GM19467 (cell line): ENCODE measurements at regions not wholly inside any gene's neighbourhood (a gene's known extent, or its start where the extent isn't known, plus 50 kb on each side); places are given as distances from the start of the nearest gene placed in this dataset.
"Not testable (repeated sequence)": the region's sequence is repeated elsewhere in the genome, so short reads cannot be mapped to it uniquely, and the experiment has no call there.

Experiments used
- ATAC-seq: cut with Tn5 transposase; IDR thresholded peaks from one replicate; pipeline ENCODE4 v1.9.1; 2021; ENCODE audit warnings: mild to moderate bottlenecking, moderate library complexity; ENCODE audit not compliant: unreplicated experiment

DNA sequence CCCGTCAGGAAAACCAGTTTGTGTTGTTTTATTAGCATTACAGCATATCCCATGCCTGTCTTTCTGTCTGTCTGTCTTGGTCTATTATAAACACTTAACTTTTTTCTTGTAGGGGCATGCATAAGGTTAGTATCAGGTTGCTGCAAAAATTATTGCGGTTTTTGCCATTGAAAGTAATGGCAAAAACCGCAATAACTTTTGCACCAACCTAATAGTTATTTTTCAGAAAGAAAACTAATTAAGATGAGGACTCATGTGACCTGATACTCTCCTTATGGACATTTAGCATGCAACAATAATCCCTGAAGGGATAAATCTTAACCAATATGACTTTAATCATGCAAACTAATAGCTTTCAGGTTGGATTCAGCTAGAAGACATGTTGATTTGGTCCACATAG, 326.7 kb upstream of the SUCLG2 start:
- no peak for ATAC-seq

DNA sequence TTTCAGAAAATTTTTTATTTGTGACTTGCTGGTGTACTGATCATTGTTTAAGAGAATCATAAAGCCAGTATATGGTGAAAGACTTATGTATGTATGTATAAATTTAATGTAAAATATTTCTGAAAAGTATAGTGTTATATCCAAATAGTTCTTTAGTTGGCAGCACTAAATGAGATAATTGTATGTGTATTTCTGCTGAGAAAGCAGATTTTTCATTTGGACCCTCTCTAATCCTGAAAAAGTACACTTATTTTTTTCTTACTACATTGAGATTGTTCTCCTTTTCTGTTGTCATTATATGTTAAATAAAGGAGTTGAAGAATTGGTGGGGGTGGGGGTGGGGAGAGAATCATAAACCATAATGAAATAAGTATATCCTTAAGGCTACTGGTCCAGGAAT, 324.9 kb upstream of the SUCLG2 start:
- no peak for ATAC-seq

DNA sequence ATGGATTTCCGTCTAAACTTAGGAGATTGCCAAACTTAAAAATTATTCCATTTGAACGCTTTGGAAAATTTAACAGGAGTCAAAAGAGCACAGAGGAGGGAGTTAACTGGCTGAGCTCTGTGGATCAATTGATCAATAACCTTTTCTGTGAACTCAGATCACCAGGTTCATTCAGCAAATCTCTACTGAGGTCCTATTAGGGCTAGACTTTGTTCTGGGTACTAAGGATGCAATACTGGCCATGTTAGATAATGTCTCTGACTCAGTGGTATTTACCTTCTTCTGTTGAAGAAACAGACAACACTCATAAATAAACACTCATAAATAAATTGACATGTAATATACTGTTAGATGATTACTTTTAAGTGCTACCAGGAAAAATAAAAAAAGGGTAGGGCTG, 323.4 kb upstream of the SUCLG2 start:
- no peak for ATAC-seq

DNA sequence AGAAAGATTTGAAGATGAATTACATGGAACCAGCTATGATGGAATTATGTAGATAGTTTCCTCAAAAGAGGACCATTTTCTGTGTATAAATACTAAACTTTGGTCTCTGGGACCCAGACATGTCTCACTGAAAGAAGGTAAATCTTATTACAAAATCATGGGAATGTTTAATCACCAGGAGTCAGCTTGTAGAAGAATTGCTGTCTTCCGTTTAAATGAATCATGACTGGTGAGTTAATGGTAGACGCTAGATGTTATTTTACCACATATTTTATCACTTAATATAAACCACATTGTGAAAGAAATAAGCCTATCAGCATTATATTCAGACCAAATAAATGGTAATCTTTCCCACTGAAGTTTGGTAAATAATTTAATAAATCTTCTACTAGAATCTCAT, 322.3 kb upstream of the SUCLG2 start:
- ATAC-seq, result no peak

DNA sequence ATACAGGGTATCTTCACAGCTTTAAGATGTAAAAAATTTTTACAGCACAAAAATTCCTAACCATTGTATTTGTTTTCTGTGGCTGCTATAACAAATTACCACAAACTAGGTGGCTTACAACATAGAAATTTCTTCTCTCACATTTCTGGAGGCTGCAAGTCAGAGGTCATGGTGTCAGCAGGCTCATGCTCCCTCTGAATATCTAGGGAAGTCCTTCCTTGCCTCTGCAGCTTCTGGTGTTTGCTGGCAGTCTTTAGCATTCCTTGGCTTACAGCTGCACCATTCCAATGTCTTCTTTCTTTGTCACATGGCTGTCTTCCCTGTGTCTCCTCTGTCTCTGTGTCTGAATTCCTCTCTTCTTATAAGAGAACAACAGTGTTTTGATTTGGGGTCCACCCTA, 310.2 kb upstream of the SUCLG2 start:
- ATAC-seq, result no peak

DNA sequence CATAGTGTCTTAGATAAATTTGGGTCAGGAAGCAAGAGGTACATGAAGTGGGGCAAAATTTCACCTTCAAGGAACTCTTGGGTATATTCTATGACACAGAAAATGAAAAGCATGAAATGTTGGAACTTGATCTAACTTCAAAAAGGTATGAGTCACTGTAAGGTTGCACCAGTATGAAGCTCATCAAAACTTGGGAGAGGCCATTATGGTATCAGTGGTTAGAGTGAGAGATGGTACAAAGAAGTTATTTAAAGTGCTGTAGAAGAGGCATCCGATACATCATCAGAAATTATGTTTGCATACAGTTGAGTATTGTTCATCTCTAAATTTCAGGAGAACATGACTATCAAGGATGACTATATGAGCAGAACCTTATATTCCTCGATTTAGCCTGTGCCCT, 302.9 kb upstream of the SUCLG2 start:
- ATAC-seq, result no peak

DNA sequence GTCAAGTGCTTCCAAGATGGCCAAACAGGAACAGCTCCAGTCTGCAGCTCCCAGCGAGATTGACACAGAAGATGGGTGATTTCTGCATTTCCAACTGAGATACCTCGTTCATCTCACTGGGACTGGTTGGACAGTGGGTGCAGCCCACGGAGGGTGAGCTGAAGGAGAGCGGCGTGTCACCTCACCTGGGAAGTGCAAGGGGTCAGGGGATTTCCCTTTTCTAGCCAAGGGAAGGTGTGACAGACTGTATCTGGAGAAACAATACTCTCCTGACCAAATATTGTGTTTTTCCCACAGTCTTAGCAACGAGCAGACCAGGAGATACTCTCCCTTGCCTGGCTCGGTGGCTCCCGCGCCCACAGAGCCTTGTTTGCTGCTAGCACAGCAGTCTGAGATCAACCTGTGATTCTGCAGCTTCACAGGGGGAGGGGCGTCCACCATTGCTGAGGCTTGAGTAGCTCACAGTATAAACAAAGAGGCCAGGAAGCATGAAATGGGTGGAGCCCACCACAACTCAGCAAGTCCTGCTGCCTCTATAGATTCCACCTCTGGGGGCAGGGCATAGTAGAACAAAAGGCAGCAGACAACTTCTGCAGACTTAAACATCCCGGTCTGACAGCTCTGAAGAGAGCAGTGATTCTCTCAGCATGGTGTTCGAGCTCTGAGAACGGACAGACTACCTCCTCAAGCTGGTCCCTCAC, 293.5 kb upstream of the SUCLG2 start:
- no peak for ATAC-seq

DNA sequence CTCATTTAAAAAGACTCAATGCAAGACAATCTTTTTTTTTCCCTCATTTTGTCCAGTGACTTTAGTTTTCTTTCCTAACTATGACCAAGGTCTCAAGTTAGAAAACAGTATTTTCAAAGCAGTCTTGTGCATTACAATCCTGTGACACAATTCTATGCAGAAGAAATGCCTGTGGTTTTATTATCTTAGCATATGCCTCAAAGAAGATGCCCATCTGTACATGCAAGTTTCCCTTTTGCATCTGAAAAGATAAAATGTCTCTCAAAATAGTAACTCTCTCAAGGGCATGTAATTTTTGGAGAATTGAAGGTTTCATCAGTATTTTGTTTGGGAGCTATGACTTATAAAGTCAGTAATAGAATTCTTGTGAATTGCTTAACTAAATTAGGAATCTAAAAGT, 292.0 kb upstream of the SUCLG2 start:
- no peak for ATAC-seq

DNA sequence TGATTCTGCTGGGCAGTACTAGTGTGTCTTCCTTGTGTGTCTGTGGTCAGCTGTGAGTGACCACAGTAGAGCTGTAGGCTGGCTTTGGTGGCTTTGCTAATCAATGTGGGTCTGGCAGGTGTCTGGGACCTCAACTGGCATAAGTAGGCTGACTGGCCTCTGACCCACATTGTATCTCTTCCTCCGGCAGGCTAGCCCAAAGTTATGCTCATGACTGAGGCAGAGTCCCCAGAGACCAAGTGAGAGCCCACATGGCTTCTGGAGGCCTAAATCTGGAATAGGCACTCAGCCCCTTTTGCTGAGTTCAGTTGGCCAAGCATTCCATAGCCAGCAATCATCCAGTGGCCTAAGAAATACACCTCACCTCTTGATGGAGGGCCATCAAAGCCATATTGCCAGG, 289.1 kb upstream of the SUCLG2 start:
- no peak for ATAC-seq

DNA sequence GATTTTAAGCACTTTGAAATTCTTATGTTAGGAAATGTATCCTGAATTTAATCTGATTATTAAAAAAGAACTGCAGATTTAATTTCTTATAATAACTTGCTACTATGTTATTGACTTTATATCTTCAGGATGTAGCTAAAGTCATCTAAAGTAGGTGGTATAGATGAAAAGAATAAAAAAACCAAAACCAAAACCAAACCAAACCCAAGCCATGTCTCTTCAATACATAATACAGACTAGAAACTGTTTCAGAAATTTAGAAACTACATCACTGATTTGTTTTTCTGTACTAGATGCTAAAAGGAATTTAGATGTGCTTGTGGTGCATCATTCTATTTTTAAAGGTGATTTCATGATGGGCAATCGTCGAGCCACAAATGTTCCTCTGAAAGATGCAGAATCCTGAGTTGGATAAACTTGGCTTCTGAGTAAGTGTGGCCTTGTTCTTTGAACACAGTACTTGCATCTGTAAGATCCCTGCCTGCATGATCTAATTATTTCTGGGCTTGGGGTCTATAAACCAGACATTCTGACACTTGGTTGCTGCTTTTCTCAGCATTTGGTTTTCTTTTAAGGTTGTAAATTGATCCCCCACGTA, 287.1 kb upstream of the SUCLG2 start:
- no peak for ATAC-seq

DNA sequence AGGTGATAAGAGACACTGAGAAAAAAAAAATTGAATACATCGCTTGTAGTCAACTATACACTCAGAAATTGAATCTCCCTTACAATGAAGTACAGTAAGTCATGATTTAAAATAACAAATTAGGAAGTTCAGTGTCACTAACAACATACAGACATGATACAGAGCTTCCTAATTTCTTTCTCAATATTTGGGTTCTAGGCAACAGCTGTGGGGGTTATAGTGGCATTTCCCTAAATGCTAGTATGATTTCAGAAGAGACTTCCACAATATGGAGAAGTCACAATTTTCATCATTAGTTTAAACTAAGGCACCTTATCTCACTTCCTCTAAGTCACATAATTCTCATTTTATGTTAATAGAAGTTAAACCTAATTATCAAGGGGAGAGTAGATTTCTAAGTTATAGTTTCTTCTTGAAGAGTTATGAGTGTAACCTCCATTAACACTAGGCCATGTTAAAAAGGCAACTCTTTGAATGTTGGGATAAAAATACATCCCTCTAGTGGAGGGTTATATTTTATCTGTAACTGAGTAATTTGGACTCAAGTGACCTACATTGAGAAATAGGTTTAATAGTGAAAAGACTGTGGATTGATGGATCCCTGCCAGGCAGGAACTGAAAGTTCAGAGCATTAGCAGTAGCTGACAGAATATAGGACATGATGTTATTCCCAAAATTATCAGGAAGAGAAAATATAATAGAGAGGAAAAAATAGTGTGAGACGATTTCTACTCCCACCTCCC, 286.0 kb upstream of the SUCLG2 start:
- no peak for ATAC-seq

DNA sequence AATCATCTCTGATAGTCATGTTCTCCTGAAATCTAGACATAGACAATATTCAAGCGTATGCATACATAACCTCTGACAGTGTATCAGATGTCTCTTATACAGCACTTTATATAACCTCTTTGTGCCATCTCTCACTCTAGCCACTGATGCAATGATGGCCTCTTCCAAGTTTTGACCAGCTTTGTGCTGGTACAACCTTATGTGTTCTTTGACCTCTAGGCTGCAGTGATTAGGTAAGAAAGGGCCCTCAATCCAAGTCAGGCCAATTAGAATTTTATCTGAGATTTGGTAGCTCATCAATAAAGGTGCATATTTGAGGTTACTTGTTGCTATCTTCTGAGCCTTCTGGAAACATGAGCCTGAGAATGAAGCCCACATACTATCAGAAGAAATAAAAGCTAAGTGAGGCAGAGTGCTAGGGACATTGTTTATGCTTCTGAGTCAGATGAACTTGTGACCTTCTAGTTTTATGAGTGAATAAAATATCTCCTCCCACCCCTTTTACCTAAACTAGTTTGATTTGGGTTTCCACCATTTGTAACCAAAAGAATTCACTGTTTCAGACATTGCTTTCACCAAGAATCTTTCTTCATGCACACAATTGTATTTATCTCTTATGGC, 283.2 kb upstream of the SUCLG2 start:
- no peak for ATAC-seq

DNA sequence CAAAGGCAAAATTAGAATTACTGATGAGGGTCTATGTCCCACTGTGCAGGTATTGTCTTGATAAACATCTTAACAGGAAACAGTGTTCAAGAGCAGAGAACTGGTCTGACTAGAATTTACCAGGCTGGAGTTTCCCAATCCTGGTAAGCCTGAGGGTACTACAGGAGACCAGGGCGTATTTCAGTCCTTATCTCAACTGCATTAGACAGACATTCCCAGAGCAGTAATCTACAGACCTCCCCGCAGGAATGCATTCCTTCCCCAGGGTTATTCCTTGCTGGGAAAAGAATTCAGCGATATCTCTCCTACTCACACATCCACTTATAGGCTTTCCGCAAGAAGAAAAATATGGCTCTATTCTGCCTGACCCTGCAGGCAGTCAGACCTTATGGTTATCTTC, 276.0 kb upstream of the SUCLG2 start:
- not testable (repeated sequence) for ATAC-seq

DNA sequence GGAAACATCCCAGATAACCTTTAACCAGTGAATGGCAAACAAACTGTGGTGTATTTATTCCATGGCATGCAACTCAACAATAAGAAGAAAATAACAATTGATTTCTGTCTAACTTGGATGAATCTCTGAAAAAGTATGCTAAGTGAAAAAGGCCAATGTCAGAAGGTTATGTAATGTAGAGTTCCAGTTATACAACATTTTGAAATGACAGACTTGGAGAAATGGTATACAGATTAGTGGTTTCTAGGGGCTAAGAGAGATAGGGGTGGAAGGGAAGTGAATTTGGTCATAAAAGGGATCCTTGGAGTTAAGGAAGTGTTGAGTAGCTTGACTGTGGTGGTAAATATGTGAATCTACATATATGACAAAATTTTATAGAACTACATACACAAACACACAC, 269.4 kb upstream of the SUCLG2 start:
- no peak for ATAC-seq

DNA sequence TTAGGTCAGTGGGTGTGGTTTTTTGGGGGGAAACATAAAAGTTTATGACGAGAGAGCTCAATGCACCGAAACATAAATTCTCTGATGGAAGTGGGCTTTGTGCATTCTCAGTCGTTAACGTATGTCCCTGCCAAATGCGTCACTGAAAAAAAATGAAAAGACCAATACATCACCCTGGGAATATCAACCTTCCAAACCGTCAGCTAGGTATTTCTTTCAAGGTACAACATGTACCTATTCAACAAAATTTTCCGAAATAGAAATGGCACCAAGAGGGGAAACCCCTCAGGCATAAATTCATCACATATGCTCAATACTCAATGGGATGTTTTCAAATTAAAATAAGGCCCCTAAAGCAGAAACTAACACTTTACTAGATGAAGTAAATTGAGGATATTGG, 266.6 kb upstream of the SUCLG2 start:
- no peak for ATAC-seq

DNA sequence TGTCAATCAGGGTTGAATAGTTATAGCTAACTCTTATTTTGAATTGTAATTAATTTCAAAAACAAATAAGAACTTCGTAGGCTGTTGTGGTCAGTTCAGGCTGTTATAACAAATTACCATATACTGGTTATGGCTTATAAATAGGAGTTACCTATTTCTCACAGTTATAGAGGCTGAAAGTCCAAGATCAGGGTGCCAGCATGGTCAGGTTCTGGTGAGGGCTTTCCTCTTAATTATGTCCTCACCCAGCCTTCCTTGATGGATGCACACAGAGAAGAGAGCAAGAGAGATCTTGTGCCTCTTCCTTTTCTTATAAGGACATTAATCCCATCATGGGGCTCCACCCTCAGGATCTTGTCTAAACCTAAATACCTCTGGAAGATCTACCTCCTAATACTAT, 265.9 kb upstream of the SUCLG2 start:
- no peak for ATAC-seq

DNA sequence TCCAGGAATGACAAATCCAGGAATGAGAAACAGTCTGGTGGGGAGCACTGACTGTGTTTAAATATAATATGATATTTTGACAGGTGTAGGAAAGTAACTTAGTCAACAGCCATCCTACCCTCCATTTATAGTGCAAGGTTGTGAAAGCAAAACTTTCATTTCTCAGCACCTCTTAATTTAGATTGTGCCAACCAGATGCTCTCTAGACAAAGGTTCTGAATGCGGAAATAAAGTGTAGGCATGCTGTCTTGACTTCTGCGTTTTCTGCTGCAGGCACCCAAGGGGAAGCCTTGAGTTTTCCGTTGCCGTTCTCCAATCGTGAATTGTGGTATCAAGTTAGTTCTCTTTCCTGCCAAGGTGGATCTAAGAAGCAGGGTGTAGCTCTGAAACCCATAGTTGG, 261.9 kb upstream of the SUCLG2 start:
- ATAC-seq, result no peak

DNA sequence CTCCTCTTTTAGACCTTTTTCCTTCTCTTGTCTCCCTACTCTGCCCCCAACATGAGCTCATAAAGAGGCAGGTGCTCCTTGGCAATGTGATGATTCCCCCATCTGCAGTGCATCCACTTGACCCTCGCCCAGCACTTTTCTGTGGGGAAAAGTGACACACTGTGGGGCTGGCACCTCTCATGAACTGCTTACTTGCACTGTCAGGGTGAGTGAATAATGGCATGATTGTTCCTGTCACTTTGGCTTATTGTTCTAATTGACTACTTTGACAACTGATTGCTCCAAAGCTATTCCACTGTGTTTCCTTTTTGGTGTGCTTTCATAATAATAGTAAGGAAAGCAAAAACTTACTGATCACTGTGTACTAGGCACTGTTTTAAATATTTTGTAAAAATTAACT, 253.3 kb upstream of the SUCLG2 start:
- no peak for ATAC-seq

DNA sequence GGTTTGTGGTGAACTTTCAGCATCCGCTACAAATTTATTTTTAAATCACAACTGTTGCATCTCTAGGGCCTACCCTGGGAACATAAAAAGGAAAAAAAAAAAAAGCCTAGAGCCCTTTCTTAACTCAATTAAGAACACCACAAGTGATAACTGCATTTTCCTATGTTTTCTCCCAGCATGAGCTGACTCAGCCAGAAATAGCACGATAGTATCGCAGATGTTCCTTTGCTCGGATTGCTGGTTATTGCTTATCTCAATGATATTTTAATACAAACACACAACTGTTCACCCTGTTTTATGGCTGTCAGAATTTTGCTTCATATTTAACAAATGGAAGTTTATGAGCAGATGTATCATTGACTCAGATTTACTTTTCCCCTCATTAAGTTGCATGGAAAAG, 251.8 kb upstream of the SUCLG2 start:
- ATAC-seq, result no peak

DNA sequence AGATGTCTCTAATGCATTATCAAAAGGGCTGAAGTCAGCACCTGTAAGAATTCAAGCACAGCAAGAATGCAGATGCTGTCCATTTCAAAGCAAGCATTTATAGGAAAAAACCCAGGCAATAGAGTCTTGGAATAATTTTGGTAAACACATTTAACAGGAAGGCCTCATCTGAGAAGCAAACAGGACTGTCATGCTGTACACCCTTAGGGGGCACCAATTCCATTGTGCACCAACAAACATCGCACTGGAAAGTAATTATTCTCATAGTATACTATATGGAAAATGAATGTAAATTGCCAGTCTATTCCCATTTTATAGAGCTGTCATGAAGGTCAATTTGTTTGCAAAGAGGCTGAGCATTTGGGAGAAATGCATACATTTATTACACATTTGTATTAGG, 247.3 kb upstream of the SUCLG2 start:
- ATAC-seq, result no peak

DNA sequence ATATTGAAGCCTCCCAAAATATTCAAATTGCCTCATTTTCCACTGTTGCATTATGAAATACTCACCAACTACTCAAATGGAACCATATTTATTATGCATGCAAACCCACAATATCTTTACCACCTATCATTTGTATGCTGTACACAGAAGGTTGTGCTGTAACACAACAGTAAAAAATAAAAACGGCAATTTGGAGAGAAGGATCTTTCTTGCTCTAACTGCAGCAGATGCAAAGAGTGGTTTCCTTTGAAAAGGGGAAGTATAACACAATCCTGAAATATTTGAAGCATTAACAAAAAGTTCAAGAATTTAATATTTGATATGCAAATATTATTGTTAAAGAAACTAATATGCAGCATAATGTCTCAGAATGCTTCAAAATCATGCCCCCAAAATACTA, 244.5 kb upstream of the SUCLG2 start:
- ATAC-seq, result no peak
